Body of pancreas (tissue), 4 donors: ENCODE measurements at regions not wholly inside any gene's neighbourhood (a gene's known extent, or its start where the extent isn't known, plus 50 kb on each side); places are given as distances from the start of the nearest gene placed in this dataset.

Source experiments
- CTCF ChIP-seq, 7 experiments: fragments of 450-650 bp in 4 of 7; fragments of 200-600 bp in 3 of 7; sonication (generic) in 3 of 7; IDR thresholded peaks; one replicate each; pipeline ENCODE4 v1.5.1; 2016 to 2019; ENCODE audit warnings: antibody characterized with exemption in 7 of 7
- POLR2A ChIP-seq, 3 donors: fragments of 450-650 bp; IDR thresholded peaks; one replicate each; pipeline ENCODE4 v1.6.1; 2016; ENCODE audit warnings: antibody characterized with exemption in 3 of 3, mild to moderate bottlenecking in 2 of 3

DNA sequence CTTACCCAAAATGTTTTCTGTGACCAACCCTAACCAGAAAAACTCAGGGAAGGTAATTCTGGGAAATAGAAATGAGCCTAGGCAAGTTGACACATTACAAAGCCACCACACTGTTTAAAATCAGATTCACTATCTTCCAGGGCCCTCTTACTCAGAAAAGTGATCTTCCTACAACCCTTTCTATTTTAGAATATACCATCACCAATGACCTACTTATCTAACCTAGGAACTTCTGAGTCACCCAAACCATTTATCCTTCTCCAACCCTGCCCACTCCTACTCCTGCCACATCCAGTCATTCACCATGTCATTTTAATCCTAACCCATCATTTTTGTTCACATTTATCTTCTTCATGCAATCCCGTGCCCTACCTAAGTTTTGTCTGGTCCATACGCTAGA is 89.9 kb downstream of the FTHL17 start:
- TF ChIP-seq CTCF (IDR thresholded peaks at IDR 0.05) = no peak
- TF ChIP-seq POLR2A (IDR thresholded peaks at IDR 0.05) = no peak
